8988T (cell line): ENCODE measurements at regions not wholly inside any gene's neighbourhood (a gene's known extent, or its start where the extent isn't known, plus 50 kb on each side); places are given as distances from the start of the nearest gene placed in this dataset.
A peak's percentile ranks its signal among the peaks of the same experiment; 100 is the strongest.
"Not testable (repeated sequence)": the region's sequence is repeated elsewhere in the genome, so short reads cannot be mapped to it uniquely, and the experiment has no call there.

ENCODE experiments used
- DNase-seq: peaks from one replicate; pipeline ENCODE4 v3.0.0; 2011

GRCh38 chr14:30322819-30323218 is 236.1 kb upstream of the G2E3 start:
- DNase-seq = no peak

GRCh38 chr14:30330033-30330432 is 228.9 kb upstream of the G2E3 start:
- DNase-seq = no peak

- DNase-seq = no peak
These were observed 228.5 kb upstream of the G2E3 start for GRCh38 chr14:30330445-30330844.

- no peak for DNase-seq
These were observed 227.9 kb upstream of the G2E3 start for GRCh38 chr14:30331030-30331429.

GRCh38 chr14:30332374-30332773 is 226.6 kb upstream of the G2E3 start:
- no peak for DNase-seq

- no peak for DNase-seq
These were observed 225.0 kb upstream of the G2E3 start for GRCh38 chr14:30333934-30334333.

- DNase-seq = no peak
These were observed 221.5 kb upstream of the G2E3 start for GRCh38 chr14:30337456-30337855.

GRCh38 chr14:30339311-30339901 is 219.6 kb upstream of the G2E3 start:
- DNase-seq = no peak

- no peak for DNase-seq
These were observed 218.5 kb upstream of the G2E3 start for GRCh38 chr14:30340495-30340894.

- no peak for DNase-seq
These were observed 213.4 kb upstream of the G2E3 start for GRCh38 chr14:30345511-30345910.

- DNase-seq = no peak
These were observed 210.5 kb upstream of the G2E3 start for GRCh38 chr14:30348445-30348844.

GRCh38 chr14:30349520-30349919 is 209.4 kb upstream of the G2E3 start:
- DNase-seq = no peak

GRCh38 chr14:30354439-30354838 is 204.5 kb upstream of the G2E3 start:
- no peak for DNase-seq

GRCh38 chr14:30355431-30355913 is 203.5 kb upstream of the G2E3 start:
- DNase-seq = no peak

GRCh38 chr14:30356438-30357202 is 202.3 kb upstream of the G2E3 start:
- no peak for DNase-seq

GRCh38 chr14:30357791-30358190 is 201.2 kb upstream of the G2E3 start:
- no peak for DNase-seq

GRCh38 chr14:30362369-30363218 is 196.4 kb upstream of the G2E3 start:
- no peak for DNase-seq

GRCh38 chr14:30363219-30363880 is 195.6 kb upstream of the G2E3 start:
- not testable (repeated sequence) for DNase-seq

- DNase-seq = no peak
These were observed 189.3 kb upstream of the G2E3 start for GRCh38 chr14:30369502-30370180.

- no peak for DNase-seq
These were observed 185.9 kb upstream of the G2E3 start for GRCh38 chr14:30373053-30373452.

GRCh38 chr14:30373526-30373925 is 185.4 kb upstream of the G2E3 start:
- no peak for DNase-seq

GRCh38 chr14:30375296-30375892 is 183.6 kb upstream of the G2E3 start:
- peak; percentile 30 for DNase-seq
